GM18951 (cell line): ENCODE measurements at regions not wholly inside any gene's neighbourhood (a gene's known extent, or its start where the extent isn't known, plus 50 kb on each side); places are given as distances from the start of the nearest gene placed in this dataset.

ENCODE experiments used
- POLR2A ChIP-seq: IDR thresholded peaks from 4 replicates; pipeline ENCODE4 v1.6.1; 2011; ENCODE audit warnings: mild to moderate bottlenecking; ENCODE audit not compliant: insufficient read length, insufficient read depth; ENCODE audit errors: extremely low read depth
- in situ Hi-C: fragments of 300-500 bp; cut with MboI; formaldehyde crosslinking; loops from one replicate; pipeline ENCODE4 v1.12.0; 2022; ENCODE audit warnings: low sequenced_read_pairs, mixed read lengths, inconsistent platforms; ENCODE audit not compliant: unreplicated experiment

- in situ Hi-C loops: no loop called here
These were observed 144.6 kb upstream of the IGFBP7 start for GRCh38 chr4:57254754-57255153.

GRCh38 chr4:57249083-57249482 is 138.9 kb upstream of the IGFBP7 start:
- TF ChIP-seq POLR2A: no peak
- in situ Hi-C loops: no loop called here

More at GRCh38 chr4:57254754-57255153, 144.6 kb upstream of the IGFBP7 start:
- no peak for TF ChIP-seq POLR2A

DNA sequence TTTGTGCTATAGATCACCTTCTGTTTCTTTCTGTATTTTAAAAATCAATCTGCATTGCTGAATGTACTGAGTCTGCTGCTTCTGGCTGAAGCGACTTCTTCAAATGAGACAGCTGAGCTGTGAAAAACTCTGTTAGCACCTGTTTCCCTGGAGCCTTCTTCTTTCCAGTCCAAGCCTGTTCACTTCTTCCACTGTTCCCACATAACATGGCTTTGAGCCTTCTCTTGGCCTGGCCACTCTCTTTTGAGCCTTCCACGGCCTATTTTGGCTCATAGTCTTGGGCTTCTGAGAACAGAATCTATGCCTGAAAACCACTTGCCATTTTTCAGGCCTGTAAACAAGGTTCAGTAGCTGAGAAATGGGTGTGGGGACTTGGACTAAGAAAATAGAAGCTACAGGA is 132.9 kb upstream of the IGFBP7 start:
- TF ChIP-seq POLR2A: no peak
- in situ Hi-C loops: no loop called here

DNA sequence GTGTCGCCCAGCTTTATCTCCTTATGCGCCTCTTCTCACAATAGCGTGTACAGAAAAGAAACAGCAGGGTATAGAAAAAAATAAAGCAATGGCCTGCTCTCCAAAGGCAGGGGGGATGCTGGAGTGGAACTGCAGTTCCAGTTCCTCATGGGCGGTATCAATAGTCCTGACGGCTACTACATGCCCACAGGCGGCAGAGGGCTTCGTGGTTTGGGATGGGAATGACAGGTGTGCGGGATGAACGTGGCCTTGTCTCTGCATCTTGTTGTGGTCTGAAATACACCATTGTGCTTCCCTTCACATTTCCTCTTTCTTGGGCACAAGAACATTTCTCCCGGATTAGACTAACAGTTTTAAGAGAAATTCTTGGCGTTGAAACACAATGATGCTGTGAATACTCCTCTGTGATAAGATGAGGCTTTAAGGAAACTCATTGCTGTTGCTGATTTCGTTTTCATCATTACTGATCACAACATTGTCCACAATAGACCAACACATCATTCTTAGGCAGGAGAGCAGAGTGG is 124.1 kb upstream of the IGFBP7 start:
- in situ Hi-C loops: no loop called here
- no peak for TF ChIP-seq POLR2A

DNA sequence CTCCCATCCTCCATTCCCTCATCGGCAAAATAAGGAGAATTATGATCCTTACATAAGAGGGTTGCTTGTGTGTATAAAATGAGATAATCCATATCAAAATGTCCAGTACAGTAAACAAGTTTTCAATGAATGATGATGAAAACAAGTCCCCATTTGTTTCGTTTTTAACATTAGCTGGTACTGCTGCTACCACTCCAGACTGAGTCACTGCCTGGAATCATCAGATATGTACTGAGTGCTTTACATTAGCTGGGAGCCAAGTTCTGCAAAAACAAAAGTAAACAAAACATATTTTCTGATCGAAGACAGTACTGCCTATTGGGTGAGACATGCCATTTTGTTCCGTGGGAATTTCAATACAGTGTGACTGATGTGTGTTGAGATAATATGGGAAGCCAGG is 123.2 kb upstream of the IGFBP7 start:
- TF ChIP-seq POLR2A: no peak
- in situ Hi-C loops: no loop called here

DNA sequence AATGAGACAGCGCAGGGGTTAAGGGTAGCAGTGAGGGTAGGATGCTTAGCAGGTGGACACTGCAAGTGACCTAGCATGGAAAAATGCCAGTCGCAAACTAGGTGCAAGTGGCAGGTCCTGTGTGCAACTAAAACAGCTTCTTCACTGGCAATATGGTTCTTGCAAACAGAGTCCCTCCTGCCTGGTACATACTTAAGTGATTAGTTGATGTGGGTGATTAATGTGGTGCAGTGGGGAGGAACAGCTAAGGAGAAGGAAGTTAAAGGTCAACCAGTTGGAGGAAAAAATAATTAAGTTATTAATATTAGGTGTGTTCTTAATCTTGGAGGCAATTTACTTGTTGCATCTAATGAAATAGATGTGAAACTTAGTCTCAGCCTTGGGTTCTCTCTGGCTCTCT is 121.6 kb upstream of the IGFBP7 start:
- no peak for TF ChIP-seq POLR2A
- in situ Hi-C loops: no loop called here

DNA sequence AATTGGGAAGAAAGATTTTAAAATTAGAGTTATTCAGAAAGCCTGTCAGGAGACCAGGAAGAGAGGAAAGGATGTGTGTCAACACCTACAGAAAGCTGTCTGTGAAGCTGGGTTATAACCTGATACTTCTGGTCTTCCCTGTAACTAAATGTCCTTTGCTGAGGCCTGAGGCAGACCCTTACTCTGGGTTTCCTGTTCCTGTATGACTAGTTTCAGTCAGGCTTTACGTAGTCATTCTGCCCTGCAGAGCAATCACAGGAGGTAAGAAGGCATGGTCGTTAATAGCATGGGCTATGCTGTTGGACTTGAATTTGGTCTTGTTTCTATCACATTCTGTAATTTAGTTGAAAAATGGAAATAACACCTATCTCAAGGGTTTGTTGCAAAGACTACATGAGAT is 110.5 kb upstream of the IGFBP7 start:
- TF ChIP-seq POLR2A: no peak
- in situ Hi-C loops: no loop called here

DNA sequence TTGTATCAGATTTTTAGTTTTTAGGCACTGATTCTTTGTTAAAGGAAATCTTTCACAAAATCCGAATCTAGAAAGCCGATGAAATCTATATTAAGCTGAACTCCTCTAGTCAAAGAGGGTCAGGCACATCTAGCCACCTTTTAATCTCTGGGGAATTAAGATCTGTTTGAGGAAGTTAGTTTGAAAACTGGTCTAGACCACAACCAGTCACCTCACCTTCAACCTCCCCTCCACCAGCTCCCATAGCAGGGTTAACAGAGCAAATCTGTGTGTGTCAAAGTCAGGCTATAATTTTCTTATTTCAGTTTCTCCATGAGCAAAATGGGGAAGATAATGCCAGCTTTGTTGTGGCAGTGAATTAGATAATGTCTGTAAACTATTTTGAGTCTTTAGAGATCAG is 110.0 kb upstream of the IGFBP7 start:
- no peak for TF ChIP-seq POLR2A
- in situ Hi-C loops: no loop called here

DNA sequence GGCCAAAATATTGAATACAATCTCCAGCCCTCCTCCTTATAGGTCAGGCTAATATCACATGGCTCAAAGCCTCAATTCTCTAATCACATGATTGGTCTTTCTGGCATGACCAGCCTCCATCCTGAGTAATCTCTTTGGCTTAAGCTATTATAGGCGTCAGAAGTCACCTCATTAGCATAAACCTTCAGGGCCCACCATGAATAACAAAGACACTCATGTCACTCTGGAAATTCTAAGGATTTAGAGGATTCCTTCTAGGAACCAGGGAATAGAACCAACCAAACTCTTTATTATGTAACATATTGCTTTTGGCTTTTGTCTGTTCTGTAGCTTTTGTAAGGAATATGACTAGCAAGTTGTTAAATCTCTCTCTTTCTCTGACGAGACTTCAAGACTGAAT is 109.2 kb upstream of the IGFBP7 start:
- TF ChIP-seq POLR2A: no peak
- in situ Hi-C loops: no loop called here

DNA sequence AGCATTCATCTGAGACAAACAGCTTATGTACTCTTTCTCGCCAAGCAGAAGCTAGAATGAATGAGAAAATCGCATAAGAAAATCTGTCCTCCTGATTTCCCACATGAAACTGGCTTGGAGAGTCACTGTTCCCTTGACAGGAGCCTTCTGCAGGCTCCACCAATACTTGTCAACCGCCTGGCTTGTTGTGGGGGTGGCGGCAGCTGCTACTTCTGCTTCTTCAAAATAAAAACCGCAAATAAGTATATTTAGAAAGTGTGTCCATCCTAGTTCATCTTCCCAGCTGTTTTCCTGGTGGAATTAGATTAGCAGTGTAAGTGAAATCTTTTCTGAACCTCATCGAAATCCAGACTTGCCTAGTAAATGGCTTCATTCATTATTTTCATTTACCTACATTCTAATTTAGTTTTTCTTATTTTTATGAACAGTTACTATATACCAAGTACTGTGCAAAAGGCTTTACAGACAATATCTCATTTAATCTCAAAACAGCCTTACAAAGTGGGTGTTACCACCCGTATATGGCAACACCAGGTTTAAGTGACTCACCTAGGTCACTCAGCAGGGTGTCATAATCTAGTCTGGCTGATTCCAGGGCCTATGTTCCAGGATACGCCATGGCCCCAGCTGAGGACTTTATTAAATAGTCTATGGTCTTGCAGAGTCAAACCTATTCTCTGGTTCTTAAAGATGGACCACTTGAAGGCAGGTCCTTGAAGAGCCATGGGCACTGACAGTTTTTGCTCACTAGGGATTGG is 104.6 kb upstream of the IGFBP7 start:
- in situ Hi-C loops: no loop called here
- TF ChIP-seq POLR2A: no peak

DNA sequence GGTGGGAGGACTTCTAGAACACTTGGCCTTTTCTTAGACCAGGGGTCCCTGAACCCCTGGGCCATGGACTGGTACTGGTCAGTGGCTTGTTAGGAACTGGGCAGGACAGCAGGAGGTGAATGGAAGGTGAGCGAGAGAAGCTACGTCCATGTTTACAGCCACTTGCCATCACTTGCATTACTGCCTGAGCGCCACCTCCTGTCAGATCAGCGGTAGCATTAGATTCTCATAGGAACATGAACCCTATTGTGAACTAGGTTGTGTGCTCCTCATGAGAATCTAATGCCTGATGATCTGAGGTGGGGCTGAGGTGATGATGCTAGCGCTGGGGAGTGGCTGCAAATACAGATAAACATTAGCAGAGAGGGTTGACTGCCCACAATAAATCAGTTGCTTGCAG is 100.9 kb upstream of the IGFBP7 start:
- in situ Hi-C loops: no loop called here
- no peak for TF ChIP-seq POLR2A

GRCh38 chr4:57206172-57206571 is 96.0 kb upstream of the IGFBP7 start:
- TF ChIP-seq POLR2A: no peak

DNA sequence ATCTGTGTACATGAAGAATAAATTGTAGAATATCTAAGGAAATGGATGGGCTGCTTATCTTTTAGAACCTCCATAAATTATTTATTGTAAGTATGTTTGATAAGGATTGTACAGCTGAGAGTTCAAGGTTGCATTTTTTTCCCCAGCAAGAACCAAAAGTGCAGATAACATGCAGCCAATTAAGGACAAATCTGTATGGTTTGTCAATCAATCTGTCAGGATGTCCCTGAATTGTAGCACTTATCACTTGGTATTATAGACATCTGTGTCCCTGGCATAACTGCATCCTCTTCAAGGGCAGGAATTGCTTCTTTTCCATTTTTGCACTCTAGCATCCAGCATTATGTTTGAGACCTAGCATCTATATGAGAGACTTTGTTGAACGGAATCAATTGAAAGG is 95.4 kb upstream of the IGFBP7 start:
- TF ChIP-seq POLR2A: no peak
- in situ Hi-C loops: no loop called here

More at GRCh38 chr4:57206172-57206571, 96.0 kb upstream of the IGFBP7 start:
- in situ Hi-C loops: no loop called here

- no peak for TF ChIP-seq POLR2A
- in situ Hi-C loops: no loop called here
These were observed 90.7 kb upstream of the IGFBP7 start for GRCh38 chr4:57200799-57201327.
